Fibroblast of lung (primary cell): ENCODE measurements at regions not wholly inside any gene's neighbourhood (a gene's known extent, or its start where the extent isn't known, plus 50 kb on each side); places are given as distances from the start of the nearest gene placed in this dataset.

Source experiments
- DNase-seq, 2 donors: peaks; one replicate each; pipeline versions ENCODE4 v3.0.0 to v3.0.0-alpha.2; 2010; ENCODE audit warnings: low read depth in 2 of 2
- H2AFZ ChIP-seq: 2 replicates; pipeline ENCODE4 v1.5.1; 2012; ENCODE audit warnings: low read length, control low read depth, inconsistent platforms
- H3K27ac ChIP-seq: 2 replicates; pipeline ENCODE4 v1.5.1; 2011; ENCODE audit warnings: low read length, control low read depth; ENCODE audit not compliant: insufficient read depth
- H3K27me3 ChIP-seq: 2 replicates; pipeline ENCODE4 v1.5.1; 2011; ENCODE audit warnings: mild to moderate bottlenecking, low read length; ENCODE audit not compliant: control insufficient read depth, insufficient read depth
- H3K36me3 ChIP-seq: 2 replicates; pipeline ENCODE4 v1.5.1; 2011; ENCODE audit warnings: low read length; ENCODE audit not compliant: control insufficient read depth, insufficient read depth
- H3K4me1 ChIP-seq: 2 replicates; pipeline ENCODE4 v1.5.1; 2011; ENCODE audit warnings: low read length; ENCODE audit not compliant: control insufficient read depth, insufficient read depth; ENCODE audit errors: extremely low read depth
- H3K4me2 ChIP-seq: 2 replicates; pipeline ENCODE4 v1.5.1; 2011; ENCODE audit warnings: low read length, control low read depth; ENCODE audit not compliant: insufficient read depth; ENCODE audit errors: extremely low read depth
- H3K4me3 ChIP-seq, 4 experiments: fragments of 200-600 bp in 1 of 4; sonication (generic) in 1 of 4; replicated peaks in 1 of 4; 2 replicates each; pipeline ENCODE4 v1.5.1; 2011 to 2016; ENCODE audit warnings: low read length in 4 of 4, low read depth in 3 of 4, mild to moderate bottlenecking in 3 of 4, control low read depth in 2 of 4, inconsistent platforms in 1 of 4, mixed read lengths in 1 of 4; ENCODE audit not compliant: insufficient read depth in 1 of 4; ENCODE audit errors: control extremely low read depth in 1 of 4
- H3K79me2 ChIP-seq: 2 replicates; pipeline ENCODE4 v1.5.1; 2012; ENCODE audit warnings: mild to moderate bottlenecking, low read length, inconsistent platforms; ENCODE audit not compliant: control insufficient read depth, insufficient read depth
- H3K9ac ChIP-seq: 2 replicates; pipeline ENCODE4 v1.5.1; 2011; ENCODE audit warnings: mild to moderate bottlenecking, low read length, control low read depth; ENCODE audit not compliant: insufficient read depth
- H3K9me3 ChIP-seq: 2 replicates; pipeline ENCODE4 v1.5.1; 2012; ENCODE audit warnings: low read depth, low read length; ENCODE audit not compliant: control insufficient read depth, insufficient read depth
- H4K20me1 ChIP-seq: 2 replicates; pipeline ENCODE4 v1.5.1; 2011; ENCODE audit warnings: low read length; ENCODE audit not compliant: control insufficient read depth, insufficient read depth; ENCODE audit errors: extremely low read depth
- CTCF ChIP-seq, 2 donors: IDR thresholded peaks in 1 of 2; conservative IDR thresholded peaks in 1 of 2; 1 replicate in 1 of 2; 2 replicates in 1 of 2; pipeline ENCODE4 v1.5.1; 2011 to 2012; ENCODE audit warnings: low read length in 2 of 2, control low read depth in 1 of 2, inconsistent platforms in 1 of 2, low read depth in 1 of 2, mild to moderate bottlenecking in 1 of 2
- EZH2 ChIP-seq: IDR thresholded peaks from 2 replicates; pipeline ENCODE4 v1.5.1; 2012; ENCODE audit warnings: low read length, control low read depth, mild to moderate bottlenecking; ENCODE audit errors: missing control alignments

- no peaks in the 10 kb centered on the region for H3K79me2 ChIP-seq
- H3K4me3 ChIP-seq = no peak overlapping the region
- no peak overlapping the region for H3K27ac ChIP-seq
- no peaks in the 10 kb centered on the region for H3K36me3 ChIP-seq
- DNase-seq = no peak
- H3K9me3 ChIP-seq = no peaks in the 10 kb centered on the region
- H2AFZ ChIP-seq = no peak overlapping the region
- H3K9ac ChIP-seq = no peak overlapping the region
- H3K4me1 ChIP-seq = no peaks in the 10 kb centered on the region
- TF ChIP-seq CTCF (conservative IDR thresholded peaks at IDR 0.05 in 1 of 2, IDR thresholded peaks at IDR 0.05 in 1 of 2; ENCODE audit: low read depth in 1 of 2, low read length in 2 of 2) (no peak), EZH2 (no peak)
- H4K20me1 ChIP-seq = no peaks in the 10 kb centered on the region
- no peaks in the 10 kb centered on the region for H3K27me3 ChIP-seq
- H3K4me2 ChIP-seq = no peak overlapping the region
Observed at GRCh38 chr3:24661175-24661584, 166.5 kb upstream of the THRB start.

- H3K4me1 ChIP-seq = no peaks in the 10 kb centered on the region
- DNase-seq = no peak
- no peak overlapping the region for H3K4me3 ChIP-seq
- TF ChIP-seq CTCF (conservative IDR thresholded peaks at IDR 0.05 in 1 of 2, IDR thresholded peaks at IDR 0.05 in 1 of 2; ENCODE audit: low read depth in 1 of 2, low read length in 2 of 2) = no peak
- no peak overlapping the region for H3K4me2 ChIP-seq
- no peaks in the 10 kb centered on the region for H3K9me3 ChIP-seq
- H3K9ac ChIP-seq = no peak overlapping the region
- H4K20me1 ChIP-seq = no peaks in the 10 kb centered on the region
- no peak overlapping the region for H3K27ac ChIP-seq
- no peaks in the 10 kb centered on the region for H3K79me2 ChIP-seq
- no peaks in the 10 kb centered on the region for H3K27me3 ChIP-seq
- no peak overlapping the region for H2AFZ ChIP-seq
- no peaks in the 10 kb centered on the region for H3K36me3 ChIP-seq
Observed at GRCh38 chr3:24662449-24663345, 168.0 kb upstream of the THRB start.

- Histone ChIP-seq H4K20me1 (no peaks in the 10 kb centered on the region), H3K4me2 (no peak overlapping the region), H3K27me3 (no peaks in the 10 kb centered on the region), H3K4me3 (no peak overlapping the region), H3K4me1 (no peaks in the 10 kb centered on the region), H3K36me3 (no peaks in the 10 kb centered on the region), H3K9me3 (no peaks in the 10 kb centered on the region), H3K27ac (no peak overlapping the region), H2AFZ (no peak overlapping the region), H3K9ac (no peak overlapping the region), H3K79me2 (no peaks in the 10 kb centered on the region)
- no peak for DNase-seq
- no peak for TF ChIP-seq EZH2
- TF ChIP-seq CTCF (conservative IDR thresholded peaks at IDR 0.05 in 1 of 2, IDR thresholded peaks at IDR 0.05 in 1 of 2; ENCODE audit: low read depth in 1 of 2, low read length in 2 of 2) = no peak
Observed at GRCh38 chr3:24663406-24663805, 168.8 kb upstream of the THRB start.
